Type B pancreatic cell (in vitro differentiated cells): ENCODE measurements at regions not wholly inside any gene's neighbourhood (a gene's known extent, or its start where the extent isn't known, plus 50 kb on each side); places are given as distances from the start of the nearest gene placed in this dataset.

Experiments
- DNase-seq: peaks from one replicate; pipeline ENCODE4 v3.0.0; 2021; ENCODE audit warnings: mixed read lengths; ENCODE audit not compliant: unreplicated experiment; ENCODE audit errors: extremely low spot score
- H3K27ac Mint-ChIP-seq: 2 replicates; pipeline ENCODE4 v1.8.0; 2021; ENCODE audit warnings: mild to moderate bottlenecking, mixed read lengths
- H3K27me3 Mint-ChIP-seq: 2 replicates; pipeline ENCODE4 v1.8.0; 2021; ENCODE audit warnings: mixed read lengths
- H3K36me3 Mint-ChIP-seq: 2 replicates; pipeline ENCODE4 v1.8.0; 2021; ENCODE audit warnings: mixed read lengths
- H3K4me1 Mint-ChIP-seq: one replicate; pipeline ENCODE4 v1.8.0; 2021; ENCODE audit warnings: mixed read lengths; ENCODE audit not compliant: unreplicated experiment
- H3K4me3 Mint-ChIP-seq: 2 replicates; pipeline ENCODE4 v1.8.0; 2021; ENCODE audit warnings: mild to moderate bottlenecking, mixed read lengths
- H3K9me3 Mint-ChIP-seq: 2 replicates; pipeline ENCODE4 v1.8.0; 2021; ENCODE audit warnings: mixed read lengths
- CTCF ChIP-seq: fragments of 200-600 bp; sonication (generic); conservative IDR thresholded peaks from 2 replicates; pipeline ENCODE4 v1.5.0; 2021; ENCODE audit warnings: antibody characterized with exemption, mild to moderate bottlenecking

DNA sequence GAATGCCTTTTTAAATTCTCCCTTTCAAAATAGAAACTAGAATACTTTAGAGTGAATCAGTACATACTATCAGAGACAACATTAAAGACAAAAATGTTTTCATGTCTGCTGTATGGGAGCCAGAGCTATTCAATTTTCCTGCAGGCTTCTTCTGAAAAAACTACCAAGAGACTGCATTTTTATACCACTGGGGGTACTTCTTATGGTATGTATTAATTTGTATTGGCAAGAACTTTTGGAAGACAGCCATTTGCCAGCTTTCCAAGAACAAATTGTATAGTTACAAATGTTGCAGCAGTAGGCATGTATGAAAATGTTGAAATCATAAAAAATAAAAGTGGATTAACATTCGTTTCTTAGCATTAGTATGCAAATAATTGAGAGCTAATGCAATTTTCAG lies 1010.0 kb upstream of the CADM2 start:
- TF ChIP-seq CTCF, result no peak
- Mint-ChIP-seq H3K4me3 (no peak overlapping the region), H3K27me3 (no peaks in the 10 kb centered on the region), H3K4me1 (no peaks in the 10 kb centered on the region), H3K27ac (no peak overlapping the region), H3K36me3 (no peaks in the 10 kb centered on the region), H3K9me3 (no peaks in the 10 kb centered on the region)
- no peak for DNase-seq

GRCh38 chr3:83953417-83954089 lies 1005.2 kb upstream of the CADM2 start:
- Mint-ChIP-seq H3K27ac (no peak overlapping the region), H3K4me3 (no peak overlapping the region), H3K4me1 (no peaks in the 10 kb centered on the region), H3K36me3 (no peaks in the 10 kb centered on the region), H3K27me3 (no peaks in the 10 kb centered on the region), H3K9me3 (no peaks in the 10 kb centered on the region)
- no peak for TF ChIP-seq CTCF
- DNase-seq, result no peak

DNA sequence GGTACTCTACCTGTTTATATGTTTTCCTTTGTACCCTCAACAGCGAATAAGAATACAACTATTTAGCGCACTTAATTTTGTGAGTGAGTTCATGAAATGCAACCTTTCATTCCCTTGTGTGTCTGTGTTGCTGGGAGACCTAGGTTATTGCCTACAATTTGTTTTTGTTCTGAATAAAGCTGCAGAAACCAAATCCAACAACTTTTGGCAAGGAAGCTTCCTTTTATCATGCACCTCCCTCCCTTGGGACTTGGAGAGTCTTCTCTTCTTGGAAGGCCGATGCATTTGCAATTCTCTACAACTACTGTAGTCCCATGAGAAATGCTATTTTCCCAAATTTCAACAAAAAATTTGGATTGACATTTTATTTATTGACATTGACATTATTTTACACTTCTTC lies 1002.4 kb upstream of the CADM2 start:
- Mint-ChIP-seq H3K4me1 (no peaks in the 10 kb centered on the region), H3K9me3 (no peaks in the 10 kb centered on the region), H3K36me3 (no peaks in the 10 kb centered on the region), H3K27me3 (no peaks in the 10 kb centered on the region), H3K4me3 (no peak overlapping the region), H3K27ac (no peak overlapping the region)
- no peak for DNase-seq
- TF ChIP-seq CTCF, result no peak

DNA sequence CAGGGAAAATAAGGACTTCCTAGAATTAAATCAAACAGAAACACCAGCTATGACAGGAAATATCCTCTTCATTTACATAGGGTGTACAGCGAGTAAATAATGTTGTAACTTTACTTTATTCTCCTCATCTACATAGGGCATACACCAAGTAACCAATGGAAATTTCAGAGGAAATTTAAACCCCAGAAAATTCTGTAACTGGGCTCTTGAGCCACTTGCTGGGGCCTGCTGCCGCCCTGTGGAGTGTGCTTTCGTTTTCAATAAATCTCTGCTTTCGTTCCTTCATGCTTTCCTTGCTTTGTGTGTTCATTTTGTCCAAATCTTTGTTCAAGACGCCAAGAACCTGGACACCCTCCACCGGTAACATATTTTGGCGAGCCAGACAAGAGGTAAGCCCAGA lies 990.4 kb upstream of the CADM2 start:
- no peaks in the 10 kb centered on the region for H3K9me3 Mint-ChIP-seq
- TF ChIP-seq CTCF, result no peak
- H3K27me3 Mint-ChIP-seq, result no peaks in the 10 kb centered on the region
- no peak for DNase-seq
- H3K36me3 Mint-ChIP-seq, result no peaks in the 10 kb centered on the region
- H3K27ac Mint-ChIP-seq, result no peak overlapping the region
- H3K4me3 Mint-ChIP-seq, result no peak overlapping the region
- H3K4me1 Mint-ChIP-seq, result no peaks in the 10 kb centered on the region

DNA sequence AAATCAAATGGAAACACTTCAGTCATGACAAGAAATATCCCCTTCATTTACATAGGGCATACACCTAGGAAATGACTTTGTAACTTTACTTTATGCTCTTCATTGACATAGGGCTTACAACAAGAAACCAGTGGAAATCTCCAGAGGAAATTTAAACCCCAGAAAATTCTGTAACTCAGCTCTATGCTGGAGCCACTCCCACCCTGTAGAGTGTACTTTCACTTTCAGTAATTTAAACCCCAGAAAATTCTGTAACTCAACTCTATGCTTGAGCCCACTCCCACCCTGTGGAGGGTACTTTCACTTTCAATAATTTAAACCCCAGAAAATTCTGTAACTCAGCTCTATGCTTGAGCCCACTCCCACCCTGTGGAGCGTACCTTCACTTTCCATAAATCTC lies 987.1 kb upstream of the CADM2 start:
- Mint-ChIP-seq H3K4me1 (no peaks in the 10 kb centered on the region), H3K9me3 (no peaks in the 10 kb centered on the region), H3K27me3 (no peaks in the 10 kb centered on the region), H3K27ac (no peak overlapping the region), H3K4me3 (no peak overlapping the region), H3K36me3 (no peaks in the 10 kb centered on the region)
- no peak for DNase-seq
- TF ChIP-seq CTCF, result no peak

DNA sequence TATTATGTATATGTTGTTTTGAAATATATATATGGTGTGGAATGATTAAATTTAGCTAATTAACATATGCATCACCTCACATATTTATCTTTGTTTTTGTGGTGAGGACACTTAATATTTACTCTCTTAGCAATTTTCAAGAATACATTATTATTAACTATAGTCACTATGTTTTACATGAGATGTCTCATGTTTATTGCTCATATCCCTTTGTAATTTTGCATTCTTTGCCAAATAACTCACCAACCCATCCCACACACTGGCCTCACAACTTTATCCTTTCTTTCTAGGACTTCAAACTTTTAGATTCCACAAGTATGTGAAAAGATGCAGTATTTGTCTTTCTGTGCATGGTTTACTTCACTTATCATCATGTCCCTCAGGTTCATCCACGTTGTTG lies 950.2 kb upstream of the CADM2 start:
- Mint-ChIP-seq H3K27ac (no peak overlapping the region), H3K4me1 (no peaks in the 10 kb centered on the region), H3K36me3 (no peaks in the 10 kb centered on the region), H3K9me3 (no peaks in the 10 kb centered on the region), H3K27me3 (no peaks in the 10 kb centered on the region), H3K4me3 (no peak overlapping the region)
- DNase-seq, result no peak
- TF ChIP-seq CTCF, result no peak
